ENCODE measurements at regions not wholly inside any gene's neighbourhood (a gene's known extent, or its start where the extent isn't known, plus 50 kb on each side); places are given as distances from the start of the nearest gene placed in this dataset.

- no peaks in the 10 kb centered on the region for H3K36me3 Mint-ChIP-seq (ENCODE audit: insufficient read depth, unreplicated experiment)
- no peak overlapping the region for H3K27ac Mint-ChIP-seq (ENCODE audit: unreplicated experiment)
- no peaks in the 10 kb centered on the region for H3K9me3 Mint-ChIP-seq (ENCODE audit: low read depth, unreplicated experiment)
- no peak for DNase-seq
- no peaks in the 10 kb centered on the region for H3K4me1 Mint-ChIP-seq (ENCODE audit: low read depth, unreplicated experiment)
- TF ChIP-seq CTCF (IDR thresholded peaks at IDR 0.05; ENCODE audit: unreplicated experiment), result no peak
- intact Hi-C loops (cut with micrococcal nuclease; ENCODE audit: unreplicated experiment), result no loop called here
- CTCF ChIA-PET, result interaction anchor here (0.6 to 1.0 kb wide), 3 partner anchors 18 to 612 kb away, joined by 3 to 4 read pairs (median 3); no protein-coding TSS in a partner anchor
- H3K27me3 Mint-ChIP-seq (ENCODE audit: unreplicated experiment), result peaks cover 85% of the 10 kb centered on the region
- no peak overlapping the region for H3K4me3 Mint-ChIP-seq (ENCODE audit: low read depth, unreplicated experiment)
- BruUV-seq (replicated peaks), result no TSS peak
These were observed 481.6 kb downstream of the RPS24 start for GRCh38 chr10:78515038-78515872.

GRCh38 chr10:78515873-78516153, 482.1 kb downstream of the RPS24 start:
- Mint-ChIP-seq H3K27me3 (ENCODE audit: unreplicated experiment) (peaks cover 80% of the 10 kb centered on the region), H3K4me1 (ENCODE audit: low read depth, unreplicated experiment) (peaks cover 1% of the 10 kb centered on the region), H3K9me3 (ENCODE audit: low read depth, unreplicated experiment) (no peaks in the 10 kb centered on the region), H3K4me3 (ENCODE audit: low read depth, unreplicated experiment) (no peak overlapping the region), H3K27ac (ENCODE audit: unreplicated experiment) (no peak overlapping the region), H3K36me3 (ENCODE audit: insufficient read depth, unreplicated experiment) (no peaks in the 10 kb centered on the region)
- CTCF ChIA-PET, result interaction anchor here (1.0 kb wide), 1 partner anchor 19 kb away, joined by 3 read pairs; no protein-coding TSS in a partner anchor
- no peak for DNase-seq
- TF ChIP-seq CTCF (IDR thresholded peaks at IDR 0.05; ENCODE audit: unreplicated experiment), result no peak
- BruUV-seq (replicated peaks), result no TSS peak
- intact Hi-C loops (cut with micrococcal nuclease; ENCODE audit: unreplicated experiment), result no loop called here

DNA sequence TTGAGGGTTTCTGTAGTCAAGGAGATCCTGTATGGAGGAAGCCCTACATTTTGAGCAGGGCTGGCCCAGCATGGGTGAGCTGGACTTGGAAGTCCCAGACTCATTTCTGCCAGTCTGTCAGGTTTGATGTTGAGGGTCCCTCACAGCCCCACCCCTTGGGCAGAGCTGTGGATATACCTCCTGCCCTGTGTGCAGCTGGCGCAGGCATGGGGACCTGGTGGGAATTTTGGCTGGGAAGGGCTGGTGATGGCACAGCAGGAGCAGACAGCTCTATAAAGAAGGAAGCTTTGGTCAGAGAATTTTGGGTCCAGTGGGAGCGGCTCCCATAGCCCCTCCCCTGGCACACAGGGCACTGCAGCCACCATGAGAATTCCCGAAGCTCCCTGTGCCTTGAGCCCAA, 482.6 kb downstream of the RPS24 start:
- H3K27me3 Mint-ChIP-seq (ENCODE audit: unreplicated experiment), result peaks cover 75% of the 10 kb centered on the region
- CTCF ChIA-PET, result interaction anchor here (1.0 kb wide), 1 partner anchor 19 kb away, joined by 3 read pairs; no protein-coding TSS in a partner anchor
- no peaks in the 10 kb centered on the region for H3K36me3 Mint-ChIP-seq (ENCODE audit: insufficient read depth, unreplicated experiment)
- no peaks in the 10 kb centered on the region for H3K9me3 Mint-ChIP-seq (ENCODE audit: low read depth, unreplicated experiment)
- no peak overlapping the region for H3K4me3 Mint-ChIP-seq (ENCODE audit: low read depth, unreplicated experiment)
- no peak for DNase-seq
- no TSS peak for BruUV-seq (replicated peaks)
- TF ChIP-seq CTCF (IDR thresholded peaks at IDR 0.05; ENCODE audit: unreplicated experiment), result no peak
- H3K4me1 Mint-ChIP-seq (ENCODE audit: low read depth, unreplicated experiment), result peaks cover 5% of the 10 kb centered on the region
- intact Hi-C loops (cut with micrococcal nuclease; ENCODE audit: unreplicated experiment), result no loop called here
- no peak overlapping the region for H3K27ac Mint-ChIP-seq (ENCODE audit: unreplicated experiment)

- no peaks in the 10 kb centered on the region for H3K36me3 Mint-ChIP-seq (ENCODE audit: insufficient read depth, unreplicated experiment)
These were observed 483.1 kb downstream of the RPS24 start for GRCh38 chr10:78516756-78517155.

More at GRCh38 chr10:78516756-78517155, 483.1 kb downstream of the RPS24 start:
- no peak for TF ChIP-seq CTCF (IDR thresholded peaks at IDR 0.05; ENCODE audit: unreplicated experiment)
- Mint-ChIP-seq H3K27ac (ENCODE audit: unreplicated experiment) (no peak overlapping the region), H3K27me3 (ENCODE audit: unreplicated experiment) (peaks cover 70% of the 10 kb centered on the region), H3K4me1 (ENCODE audit: low read depth, unreplicated experiment) (peaks cover 8% of the 10 kb centered on the region), H3K9me3 (ENCODE audit: low read depth, unreplicated experiment) (no peaks in the 10 kb centered on the region), H3K4me3 (ENCODE audit: low read depth, unreplicated experiment) (no peak overlapping the region)
- CTCF ChIA-PET, result no interaction called here
- intact Hi-C loops (cut with micrococcal nuclease; ENCODE audit: unreplicated experiment), result no loop called here
- BruUV-seq (replicated peaks), result no TSS peak
- DNase-seq, result no peak
